ENCODE measurements at regions not wholly inside any gene's neighbourhood (a gene's known extent, or its start where the extent isn't known, plus 50 kb on each side); places are given as distances from the start of the nearest gene placed in this dataset.

DNA sequence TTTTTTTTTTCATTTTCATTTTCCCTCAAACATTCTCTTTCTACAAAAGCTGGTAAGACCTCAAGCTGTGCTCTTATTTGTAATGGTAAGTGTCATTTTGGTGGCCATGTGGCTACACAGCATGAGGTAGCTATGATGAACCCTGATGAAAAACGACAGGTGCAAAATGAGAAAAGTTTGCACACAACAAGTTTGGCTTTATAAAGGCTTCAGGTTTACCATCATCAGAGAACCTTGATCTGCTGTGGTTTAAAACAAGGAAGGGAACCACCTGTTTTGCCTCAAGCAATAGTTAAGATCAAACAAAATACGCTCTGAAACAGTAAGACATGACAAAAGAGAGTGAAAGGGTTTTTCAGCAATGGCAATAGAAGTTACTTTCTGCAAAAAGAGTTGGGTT, 1124.6 kb upstream of the ACO1 start:
- no peak for DNase-seq (ENCODE audit: low read depth in 1 of 2, low spot score in 2 of 2)
- Histone ChIP-seq H2BK12ac (ENCODE audit: low read depth, low read length) (no peak overlapping the region), H3K79me2 (ENCODE audit: control insufficient read depth in 1 of 2, insufficient read depth in 2 of 2, low read length in 2 of 2) (no peaks in the 10 kb centered on the region), H4K20me1 (replicated peaks in 1 of 2; ENCODE audit: control insufficient read depth in 1 of 2, insufficient read depth in 2 of 2, low read length in 2 of 2) (no peaks in the 10 kb centered on the region), H2BK20ac (ENCODE audit: low read length) (no peak overlapping the region), H3K79me1 (ENCODE audit: low read depth, low read length) (no peaks in the 10 kb centered on the region), H3K4me3 (ENCODE audit: extremely low read depth in 1 of 4, insufficient read depth in 2 of 4, low read depth in 3 of 4, low read length in 4 of 4) (peak overlapping the region in 1 of 4 experiments; percentile 1; a peak in 1 of 8 replicates), H3K27me3 (replicated peaks in 1 of 4; ENCODE audit: control insufficient read depth in 3 of 4, extremely low read depth in 1 of 4, insufficient read depth in 3 of 4, low read length in 3 of 4) (no peaks in the 10 kb centered on the region), H3K4me1 (replicated peaks in 1 of 4; ENCODE audit: control insufficient read depth in 3 of 4, insufficient read depth in 4 of 4, low read length in 3 of 4) (peaks cover 0 to 4% (median 2%) of the 10 kb centered on the region in 4 experiments; a peak in 1 of 7 replicates), H3K27ac (ENCODE audit: low read depth, low read length) (no peak overlapping the region), H3K9me3 (ENCODE audit: insufficient read depth in 2 of 2, low read depth in 1 of 2, low read length in 1 of 2) (peaks cover 0 to under 1% of the 10 kb centered on the region in 2 experiments; a peak in 1 of 4 replicates), H4K5ac (ENCODE audit: insufficient read length, low read depth, low read length) (no peak overlapping the region), H3K4me2 (ENCODE audit: insufficient read depth in 1 of 2, low read depth in 2 of 2, low read length in 2 of 2) (peak overlapping the region in 1 of 2 experiments; percentile 24; a peak in 1 of 4 replicates), H4K8ac (ENCODE audit: extremely low read depth, insufficient read depth, low read length) (no peak overlapping the region), H2BK120ac (replicated peaks; ENCODE audit: low read depth, low read length) (no peak overlapping the region), H3K23me2 (ENCODE audit: low read depth, low read length) (no peaks in the 10 kb centered on the region), H2BK5ac (ENCODE audit: low read depth, low read length) (no peak overlapping the region), H2AK5ac (ENCODE audit: low read depth, low read length) (no peak overlapping the region), H2BK15ac (ENCODE audit: low read length) (no peak overlapping the region), H3K36me3 (ENCODE audit: control insufficient read depth in 2 of 4, insufficient read depth in 4 of 4, low read length in 3 of 4) (no peaks in the 10 kb centered on the region), H3K14ac (ENCODE audit: insufficient read length) (no peak overlapping the region), H3K56ac (replicated peaks; ENCODE audit: insufficient read length, low read depth, low read length) (no peak overlapping the region), H3K4ac (replicated peaks; ENCODE audit: insufficient read length, low read depth, low read length) (no peak overlapping the region), H3K18ac (ENCODE audit: extremely low read depth, low read length) (no peak overlapping the region), H3K9ac (replicated peaks in 1 of 4; ENCODE audit: extremely low read depth in 1 of 4, low read depth in 3 of 4, low read length in 3 of 4) (no peak overlapping the region), H4K91ac (replicated peaks; ENCODE audit: insufficient read length, low read length) (no peak overlapping the region), H2AFZ (ENCODE audit: low read length) (no peak overlapping the region), H3K23ac (ENCODE audit: insufficient read length) (no peak overlapping the region)
- peak; percentile 84 for FAIRE-seq
- TF ChIP-seq CREB1 (IDR thresholded peaks at IDR 0.05): no peak
- TF ChIP-seq GTF2F1 (IDR thresholded peaks at IDR 0.05; ENCODE audit: borderline replicate concordance, low read depth, low read length): no peak
- TF ChIP-seq EP300 (IDR thresholded peaks at IDR 0.05; ENCODE audit: borderline replicate concordance in 1 of 2, low read depth in 2 of 2, low read length in 2 of 2): peak in 1 of 2 experiments; percentile 32; a peak in 1 of 3 replicates
- no peak for TF ChIP-seq RFX5 (IDR thresholded peaks at IDR 0.05; ENCODE audit: borderline replicate concordance, low read depth, low read length)
- TF ChIP-seq POU5F1 (IDR thresholded peaks at IDR 0.05; ENCODE audit: low read depth, low read length): 0 out of 2 replicates have a peak, but pooled peaks have one; percentile 13
- 0 out of 2 replicates have a peak, but pooled peaks have one; percentile 51 for TF ChIP-seq TCF12 (IDR thresholded peaks at IDR 0.05; ENCODE audit: low read depth, low read length)
- 28% methylated on average over 2 of the region's 2 CpGs; no CpG with 5 or more reads in 1 of the 2 experiments for WGBS, 2 experiments (ENCODE audit: extremely low coverage in 1 of 2, insufficient coverage in 1 of 2, insufficient read length in 1 of 2, insufficient replicate concordance in 2 of 2, low coverage in 1 of 2, low lambda C conversion rate in 2 of 2, missing lambda C conversion rate in 1 of 2)
- POLR2A ChIA-PET (ENCODE audit: partially characterized antibody): interaction anchor here (0.6 kb wide), 1 partner anchor 9 kb away, joined by 4 read pairs; no protein-coding TSS in a partner anchor
- CTCF ChIA-PET (ENCODE audit: partially characterized antibody): interaction anchor here (0.7 kb wide), 1 partner anchor 184 kb away, joined by 3 read pairs; no protein-coding TSS in a partner anchor
